GM12891 (cell line): ENCODE measurements at regions not wholly inside any gene's neighbourhood (a gene's known extent, or its start where the extent isn't known, plus 50 kb on each side); places are given as distances from the start of the nearest gene placed in this dataset.
"Not testable (repeated sequence)": the region's sequence is repeated elsewhere in the genome, so short reads cannot be mapped to it uniquely, and the experiment has no call there.

Experiments used
- DNase-seq: peaks from one replicate; pipeline ENCODE4 v3.0.0; 2011; ENCODE audit warnings: low spot score; ENCODE audit not compliant: insufficient read length
- FAIRE-seq: peaks from 2 replicates; lab custom pipeline; 2011; peaks lifted over from hg19 to GRCh38; lab: Jason Lieb, UNC
- PAX5 ChIP-seq: IDR thresholded peaks from 2 replicates; pipeline ENCODE4 v1.6.1; 2011; ENCODE audit warnings: low read length, moderate library complexity, mild to moderate bottlenecking; ENCODE audit not compliant: insufficient read depth, severe bottlenecking
- POLR2A ChIP-seq: IDR thresholded peaks from 2 replicates; pipeline ENCODE4 v1.6.1; 2011; ENCODE audit warnings: low read depth, low read length, control low read depth
- POLR2AphosphoS5 ChIP-seq: IDR thresholded peaks from 2 replicates; pipeline ENCODE4 v1.6.1; 2011; ENCODE audit warnings: low read depth, low read length, control low read depth
- POU2F2 ChIP-seq: IDR thresholded peaks from 2 replicates; pipeline ENCODE4 v1.6.1; 2011; ENCODE audit warnings: low read depth, mild to moderate bottlenecking, control low read depth, low read length, moderate library complexity
- SPI1 ChIP-seq: IDR thresholded peaks from 2 replicates; pipeline ENCODE4 v1.6.1; 2011; ENCODE audit warnings: low read depth, low read length, control low read depth
- TAF1 ChIP-seq: IDR thresholded peaks from 2 replicates; pipeline ENCODE4 v1.6.1; 2011; ENCODE audit warnings: low read depth, low read length, control low read depth

- FAIRE-seq (no peak), DNase-seq (no peak)
- no peak for TF ChIP-seq POLR2AphosphoS5
- TF ChIP-seq POU2F2, result no peak
- no peak for TF ChIP-seq TAF1
- TF ChIP-seq SPI1, result no peak
- TF ChIP-seq PAX5, result no peak
- no peak for TF ChIP-seq POLR2A
Observed at GRCh38 chr10:33055625-33056024, 97.6 kb upstream of the ITGB1 start.

- TF ChIP-seq SPI1 (no peak), POU2F2 (no peak), TAF1 (no peak), PAX5 (no peak), POLR2A (no peak), POLR2AphosphoS5 (no peak)
- DNase-seq (no peak), FAIRE-seq (no peak)
Observed at GRCh38 chr10:33052915-33053810, 95.1 kb upstream of the ITGB1 start.

GRCh38 chr10:33052263-33052875 lies 94.3 kb upstream of the ITGB1 start:
- no peak for FAIRE-seq
- DNase-seq, result no peak

GRCh38 chr10:33049963-33050920 lies 92.2 kb upstream of the ITGB1 start:
- FAIRE-seq, DNase-seq: not testable (repeated sequence)

More at GRCh38 chr10:33052263-33052875, 94.3 kb upstream of the ITGB1 start:
- TF ChIP-seq TAF1, result no peak
- TF ChIP-seq POLR2AphosphoS5, result no peak
- TF ChIP-seq SPI1, result no peak
- TF ChIP-seq POLR2A, result no peak
- no peak for TF ChIP-seq PAX5
- TF ChIP-seq POU2F2, result no peak

GRCh38 chr10:33048223-33048622 lies 90.2 kb upstream of the ITGB1 start:
- FAIRE-seq (no peak), DNase-seq (no peak)
- no peak for TF ChIP-seq POLR2AphosphoS5
- no peak for TF ChIP-seq TAF1
- no peak for TF ChIP-seq PAX5
- TF ChIP-seq POLR2A, result no peak
- TF ChIP-seq POU2F2, result no peak
- TF ChIP-seq SPI1, result no peak

GRCh38 chr10:33047655-33048054 lies 89.6 kb upstream of the ITGB1 start:
- DNase-seq, result no peak
- TF ChIP-seq PAX5, result no peak
- TF ChIP-seq SPI1, result no peak
- no peak for TF ChIP-seq POLR2AphosphoS5
- no peak for TF ChIP-seq POU2F2
- no peak for TF ChIP-seq POLR2A
- no peak for TF ChIP-seq TAF1
- no peak for FAIRE-seq

- DNase-seq (no peak), FAIRE-seq (no peak)
- no peak for TF ChIP-seq PAX5
- no peak for TF ChIP-seq TAF1
- no peak for TF ChIP-seq POU2F2
- TF ChIP-seq POLR2AphosphoS5, result no peak
- no peak for TF ChIP-seq POLR2A
- TF ChIP-seq SPI1, result no peak
Observed at GRCh38 chr10:33046792-33047191, 88.8 kb upstream of the ITGB1 start.

- FAIRE-seq, result no peak
Observed at GRCh38 chr10:33045421-33045820, 87.4 kb upstream of the ITGB1 start.

GRCh38 chr10:33042565-33042964 lies 84.5 kb upstream of the ITGB1 start:
- no peak for DNase-seq
- no peak for TF ChIP-seq POLR2AphosphoS5
- no peak for TF ChIP-seq SPI1
- TF ChIP-seq PAX5, result no peak
- no peak for TF ChIP-seq POU2F2
- no peak for TF ChIP-seq POLR2A
- no peak for TF ChIP-seq TAF1
- FAIRE-seq, result no peak

More at GRCh38 chr10:33045421-33045820, 87.4 kb upstream of the ITGB1 start:
- DNase-seq, result no peak
- TF ChIP-seq PAX5, result no peak
- TF ChIP-seq POLR2AphosphoS5, result no peak
- TF ChIP-seq SPI1, result no peak
- TF ChIP-seq POLR2A, result no peak
- TF ChIP-seq TAF1, result no peak
